Gastroesophageal sphincter (tissue), 4 donors: ENCODE measurements at regions not wholly inside any gene's neighbourhood (a gene's known extent, or its start where the extent isn't known, plus 50 kb on each side); places are given as distances from the start of the nearest gene placed in this dataset.

Experiments
- ATAC-seq: fragments of 150-250 bp; one replicate; pipeline ENCODE4 v1.9.1; 2016; ENCODE audit warnings: mild to moderate bottlenecking, moderate library complexity
- H3K27ac ChIP-seq, 4 donors: fragments of 200-600 bp; sonication (generic) in 3 of 4; 1 replicate in 3 of 4; 2 replicates in 1 of 4; pipeline ENCODE4 v1.5.1; 2016 to 2019
- H3K27me3 ChIP-seq: fragments of 200-600 bp; sonication (generic); one replicate; pipeline ENCODE4 v1.5.1; 2019
- H3K36me3 ChIP-seq, 2 donors: fragments of 200-600 bp; sonication (generic); one replicate each; pipeline ENCODE4 v1.5.1; 2019; ENCODE audit warnings: control low read depth in 1 of 2
- H3K4me1 ChIP-seq, 3 donors: fragments of 200-600 bp; sonication (generic); 1 replicate in 2 of 3; 2 replicates in 1 of 3; pipeline ENCODE4 v1.5.1; 2016 to 2019; ENCODE audit warnings: control low read depth in 2 of 3
- H3K4me3 ChIP-seq, 2 donors: fragments of 200-600 bp; sonication (generic); one replicate each; pipeline ENCODE4 v1.5.1; 2019; ENCODE audit warnings: mild to moderate bottlenecking in 1 of 2, moderate library complexity in 1 of 2
- H3K9me3 ChIP-seq, 3 donors: fragments of 200-600 bp; sonication (generic); one replicate each; pipeline ENCODE4 v1.5.1; 2017 to 2019; ENCODE audit warnings: control low read depth in 2 of 3
- CTCF ChIP-seq, 4 experiments: fragments of 200-600 bp in 2 of 4; fragments of 450-650 bp in 2 of 4; sonication (generic) in 1 of 4; IDR thresholded peaks; one replicate each; pipeline ENCODE4 v1.5.1; 2017 to 2019; ENCODE audit warnings: antibody characterized with exemption in 4 of 4, mild to moderate bottlenecking in 2 of 4, moderate library complexity in 2 of 4
- EP300 ChIP-seq: sonication (generic); formaldehyde crosslinking; IDR thresholded peaks from one replicate; pipeline ENCODE4 v1.6.1; 2017; ENCODE audit warnings: antibody characterized with exemption, mild to moderate bottlenecking
- POLR2A ChIP-seq, 2 donors: fragments of 450-650 bp; IDR thresholded peaks; one replicate each; pipeline ENCODE4 v1.6.1; 2017; ENCODE audit warnings: antibody characterized with exemption in 2 of 2, mild to moderate bottlenecking in 2 of 2, moderate library complexity in 1 of 2
- POLR2AphosphoS5 ChIP-seq: sonication (generic); formaldehyde crosslinking; IDR thresholded peaks from one replicate; pipeline ENCODE4 v1.6.1; 2017; ENCODE audit warnings: antibody characterized with exemption
- WGBS, 2 donors: methylation state at CpG; one replicate each; pipeline ENCODE4 v1.1.5; 2018; ENCODE audit warnings: low coverage in 1 of 2; 5-methylcytosine and 5-hydroxymethylcytosine counted together

DNA sequence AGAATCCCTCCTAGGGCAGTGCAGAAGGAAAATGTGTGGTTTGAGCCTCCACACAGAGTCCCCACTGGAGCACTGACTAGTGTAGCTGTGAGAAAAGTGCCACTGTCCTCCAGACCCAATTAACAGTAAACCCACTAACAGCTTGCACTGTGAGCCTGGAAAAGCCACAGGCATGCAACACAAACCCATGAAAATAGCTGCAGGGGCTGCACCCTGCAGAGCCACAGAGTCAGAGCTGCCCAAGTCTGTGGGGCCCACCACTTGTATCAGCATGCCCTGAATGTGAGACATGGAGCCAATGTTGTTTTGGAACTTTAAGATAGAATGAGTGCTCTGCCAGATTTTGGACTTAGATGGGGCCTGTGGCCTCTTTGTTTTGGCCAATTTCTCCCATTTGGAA, 119.8 kb upstream of the CDH9 start:
- Histone ChIP-seq H3K4me1 (no peaks in the 10 kb centered on the region), H3K27me3 (no peaks in the 10 kb centered on the region), H3K4me3 (no peak overlapping the region), H3K9me3 (peaks cover 0 to 34% (median 0%) of the 10 kb centered on the region in 3 donors), H3K27ac (no peak overlapping the region), H3K36me3 (no peaks in the 10 kb centered on the region)
- TF ChIP-seq POLR2AphosphoS5 (no peak), CTCF (IDR thresholded peaks at IDR 0.05) (no peak), EP300 (no peak), POLR2A (IDR thresholded peaks at IDR 0.05) (no peak)
- ATAC-seq, result no peak

- Histone ChIP-seq H3K27me3 (no peaks in the 10 kb centered on the region), H3K4me1 (no peaks in the 10 kb centered on the region), H3K4me3 (no peak overlapping the region), H3K9me3 (no peaks in the 10 kb centered on the region), H3K27ac (no peak overlapping the region), H3K36me3 (no peaks in the 10 kb centered on the region)
- WGBS, 2 donors, result 62 to 67% methylated on average over 2 of the region's 2 CpGs
- TF ChIP-seq EP300 (no peak), POLR2AphosphoS5 (no peak), POLR2A (IDR thresholded peaks at IDR 0.05) (no peak), CTCF (IDR thresholded peaks at IDR 0.05) (no peak)
- no peak for ATAC-seq
Measured at GRCh38 chr5:27144456-27144855, 106.1 kb upstream of the CDH9 start.

GRCh38 chr5:27140831-27141230, 102.4 kb upstream of the CDH9 start:
- WGBS, 2 donors, result 64 to 86% methylated on average over 1 of the region's 1 CpG
- Histone ChIP-seq H3K27ac (no peak overlapping the region), H3K27me3 (no peaks in the 10 kb centered on the region), H3K4me1 (no peaks in the 10 kb centered on the region), H3K36me3 (no peaks in the 10 kb centered on the region), H3K9me3 (no peaks in the 10 kb centered on the region), H3K4me3 (no peak overlapping the region)
- no peak for ATAC-seq
- no peak for TF ChIP-seq CTCF (IDR thresholded peaks at IDR 0.05)
- no peak for TF ChIP-seq POLR2AphosphoS5
- no peak for TF ChIP-seq EP300
- TF ChIP-seq POLR2A (IDR thresholded peaks at IDR 0.05), result no peak

- WGBS, 2 donors, result 29 to 44% methylated on average over 1 of the region's 1 CpG
- Histone ChIP-seq H3K27me3 (no peaks in the 10 kb centered on the region), H3K27ac (no peak overlapping the region), H3K36me3 (no peaks in the 10 kb centered on the region), H3K4me3 (no peak overlapping the region), H3K4me1 (no peaks in the 10 kb centered on the region), H3K9me3 (no peaks in the 10 kb centered on the region)
- no peak for TF ChIP-seq EP300
- no peak for TF ChIP-seq CTCF (IDR thresholded peaks at IDR 0.05)
- TF ChIP-seq POLR2A (IDR thresholded peaks at IDR 0.05), result no peak
- TF ChIP-seq POLR2AphosphoS5, result no peak
- ATAC-seq, result no peak
Measured at GRCh38 chr5:27130587-27130986, 92.2 kb upstream of the CDH9 start.

GRCh38 chr5:27129926-27130325, 91.5 kb upstream of the CDH9 start:
- TF ChIP-seq POLR2A (IDR thresholded peaks at IDR 0.05), result no peak
- WGBS, 2 donors, result 71 to 100% methylated on average over 1 of the region's 1 CpG

DNA sequence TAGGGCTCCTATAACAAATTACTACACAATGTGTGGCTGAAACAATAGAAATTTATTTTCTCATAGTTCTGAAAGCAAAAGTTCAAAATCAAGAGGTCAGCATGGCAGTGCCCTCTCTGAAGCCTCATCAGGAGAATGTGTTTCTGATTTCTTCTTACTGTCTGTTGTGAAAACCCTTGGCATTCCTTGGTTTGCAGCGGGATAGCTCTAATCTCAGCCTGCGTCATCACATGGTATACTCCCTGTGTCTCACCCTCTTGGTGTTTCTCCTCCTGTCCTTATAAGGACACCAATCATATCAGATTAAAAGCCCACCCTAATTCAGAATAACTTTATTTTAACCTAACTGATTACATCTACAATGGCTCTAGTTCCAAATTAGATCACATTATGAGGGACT, 87.5 kb upstream of the CDH9 start:
- H3K27me3 ChIP-seq, result no peaks in the 10 kb centered on the region
- 79 to 92% methylated on average over 2 of the region's 2 CpGs for WGBS, 2 donors
- no peak overlapping the region for H3K27ac ChIP-seq
- no peaks in the 10 kb centered on the region for H3K9me3 ChIP-seq
- TF ChIP-seq POLR2AphosphoS5, result no peak
- no peak for TF ChIP-seq CTCF (IDR thresholded peaks at IDR 0.05)
- no peak for TF ChIP-seq EP300
- no peak for TF ChIP-seq POLR2A (IDR thresholded peaks at IDR 0.05)
- H3K4me1 ChIP-seq, result no peaks in the 10 kb centered on the region
- no peak for ATAC-seq
- H3K36me3 ChIP-seq, result no peaks in the 10 kb centered on the region
- H3K4me3 ChIP-seq, result no peak overlapping the region

More at GRCh38 chr5:27129926-27130325, 91.5 kb upstream of the CDH9 start:
- no peak overlapping the region for H3K27ac ChIP-seq
- ATAC-seq, result no peak
- H3K4me3 ChIP-seq, result no peak overlapping the region
- no peaks in the 10 kb centered on the region for H3K9me3 ChIP-seq
- no peaks in the 10 kb centered on the region for H3K27me3 ChIP-seq
- H3K36me3 ChIP-seq, result no peaks in the 10 kb centered on the region
- no peaks in the 10 kb centered on the region for H3K4me1 ChIP-seq
